SK-N-SH (cell line): ENCODE measurements at regions not wholly inside any gene's neighbourhood (a gene's known extent, or its start where the extent isn't known, plus 50 kb on each side); places are given as distances from the start of the nearest gene placed in this dataset.

ENCODE experiments used
- CTCF ChIA-PET: fragments of 300-600, 350-600 bp; formaldehyde crosslinking; extraction: SDS; loops from one replicate; lab custom pipeline; 2021; lab: Yijun Ruan, JAX
- POLR2A ChIA-PET: fragments of 350-600 bp; sonication (Branson Sonifier 250); formaldehyde crosslinking; extraction: SDS; loops from one replicate; lab custom pipeline; 2020; ENCODE audit warnings: antibody characterized with exemption, inconsistent platforms; lab: Yijun Ruan, JAX
- DNase-seq: peaks from one replicate; pipeline ENCODE4 v3.0.0; 2012
- H2AFZ ChIP-seq: fragments of 200-600 bp; sonication (generic); 2 replicates; pipeline ENCODE4 v1.8.1; 2016; ENCODE audit warnings: antibody characterized with exemption, mild to moderate bottlenecking, low read depth
- H3F3A ChIP-seq: fragments of 200-600 bp; sonication (generic); replicated peaks from 2 replicates; pipeline ENCODE3; 2016; ENCODE audit warnings: antibody characterized with exemption, mild to moderate bottlenecking; ENCODE audit not compliant: insufficient read depth
- H3K27ac ChIP-seq, 2 experiments: fragments of 200-500 bp in 1 of 2; fragments of 200-600 bp in 1 of 2; sonication (Bioruptor generic) in 1 of 2; sonication (generic), shearing (Covaris generic) in 1 of 2; 2 replicates each; pipeline versions ENCODE4 v1.5.1 to v1.6.1; 2014 to 2016; ENCODE audit warnings: low read depth in 2 of 2, inconsistent platforms in 1 of 2, low read length in 1 of 2, mild to moderate bottlenecking in 1 of 2, mixed read lengths in 1 of 2
- H3K27me3 ChIP-seq: fragments of 200-600 bp; sonication (generic), shearing (Covaris generic); 2 replicates; pipeline ENCODE4 v1.6.1; 2016; ENCODE audit warnings: mixed run types; ENCODE audit not compliant: insufficient read depth
- H3K36me3 ChIP-seq, 2 experiments: fragments of 200-500 bp in 1 of 2; fragments of 200-600 bp in 1 of 2; sonication (Bioruptor generic) in 1 of 2; sonication (generic) in 1 of 2; replicated peaks in 1 of 2; 2 replicates each; pipeline versions ENCODE3 to v1.5.1; 2014 to 2016; ENCODE audit warnings: low read length in 1 of 2, mild to moderate bottlenecking in 1 of 2; ENCODE audit not compliant: insufficient read depth in 2 of 2, control insufficient read depth in 1 of 2
- H3K4me1 ChIP-seq, 2 experiments: fragments of 200-500 bp in 1 of 2; fragments of 200-600 bp in 1 of 2; sonication (Bioruptor generic) in 1 of 2; sonication (generic), shearing (Covaris generic) in 1 of 2; 2 replicates each; pipeline versions ENCODE4 v1.5.1 to v1.6.1; 2014 to 2016; ENCODE audit warnings: low read depth in 1 of 2, low read length in 1 of 2, mixed run types in 1 of 2; ENCODE audit not compliant: insufficient read depth in 2 of 2, control insufficient read depth in 1 of 2
- H3K4me2 ChIP-seq: fragments of 200-600 bp; sonication (generic), shearing (Covaris generic); 2 replicates; pipeline ENCODE4 v1.6.1; 2017; ENCODE audit warnings: mixed run types
- H3K4me3 ChIP-seq, 2 experiments: fragments of 200-500 bp in 1 of 2; fragments of 200-600 bp in 1 of 2; sonication (Bioruptor generic) in 1 of 2; sonication (generic), shearing (Covaris generic) in 1 of 2; 2 replicates each; pipeline versions ENCODE4 v1.5.1 to v1.8.1; 2014 to 2016; ENCODE audit warnings: low read depth in 2 of 2, inconsistent platforms in 1 of 2, low read length in 1 of 2, mild to moderate bottlenecking in 1 of 2, mixed read lengths in 1 of 2, moderate library complexity in 1 of 2
- H3K79me2 ChIP-seq: fragments of 200-600 bp; sonication (generic); 2 replicates; pipeline ENCODE4 v1.8.1; 2017; ENCODE audit warnings: mild to moderate bottlenecking; ENCODE audit not compliant: insufficient read depth
- H3K9ac ChIP-seq: fragments of 200-600 bp; sonication (generic); 2 replicates; pipeline ENCODE4 v1.6.1; 2017; ENCODE audit warnings: mixed run types
- H3K9me2 ChIP-seq: fragments of 200-600 bp; sonication (generic); 2 replicates; pipeline ENCODE4 v1.6.1; 2017; ENCODE audit warnings: mixed run types
- H3K9me3 ChIP-seq: fragments of 200-600 bp; sonication (generic); 2 replicates; pipeline ENCODE4 v1.6.1; 2017; ENCODE audit warnings: mixed run types, mild to moderate bottlenecking, moderate library complexity
- H4K20me1 ChIP-seq: fragments of 200-600 bp; sonication (generic); 2 replicates; pipeline ENCODE4 v1.6.1; 2017; ENCODE audit warnings: mild to moderate bottlenecking, mixed run types; ENCODE audit not compliant: insufficient read depth
- ELF1 ChIP-seq: IDR thresholded peaks from 2 replicates; pipeline ENCODE4 v1.4.0; 2012
- EP300 ChIP-seq, 2 experiments: IDR thresholded peaks; 2 replicates each; pipeline versions ENCODE4 v1.4.0 to v1.6.1; 2012; ENCODE audit warnings: borderline replicate concordance in 1 of 2, low read depth in 1 of 2, low read length in 1 of 2
- GABPA ChIP-seq: IDR thresholded peaks from 2 replicates; pipeline ENCODE4 v1.4.0; 2012; ENCODE audit warnings: low read depth, mild to moderate bottlenecking
- GATA2 ChIP-seq: sonication (generic); formaldehyde crosslinking; IDR thresholded peaks from 2 replicates; pipeline ENCODE4 v1.5.0; 2020; ENCODE audit warnings: mild to moderate bottlenecking, missing genetic modification reagents
- JUND ChIP-seq: IDR thresholded peaks from 2 replicates; pipeline ENCODE4 v1.4.0; 2012
- MXI1 ChIP-seq: IDR thresholded peaks from 2 replicates; pipeline ENCODE4 v1.6.1; 2012; ENCODE audit warnings: mild to moderate bottlenecking, low read depth, low read length, improper control_type of control experiment
- NFIC ChIP-seq: IDR thresholded peaks from 2 replicates; pipeline ENCODE4 v1.4.0; 2012; ENCODE audit warnings: borderline replicate concordance
- RXRA ChIP-seq: IDR thresholded peaks from 2 replicates; pipeline ENCODE4 v1.4.0; 2012; ENCODE audit warnings: low read depth, mild to moderate bottlenecking, borderline replicate concordance
- SIN3A ChIP-seq: IDR thresholded peaks from 2 replicates; pipeline ENCODE4 v1.6.1; 2012; ENCODE audit warnings: low read depth, mild to moderate bottlenecking, low read length, moderate library complexity, borderline replicate concordance
- TAF1 ChIP-seq: IDR thresholded peaks from 2 replicates; pipeline ENCODE4 v1.6.1; 2012; ENCODE audit warnings: low read depth, mild to moderate bottlenecking, low read length, moderate library complexity, borderline replicate concordance
- TCF12 ChIP-seq: IDR thresholded peaks from 2 replicates; pipeline ENCODE4 v1.4.0; 2012
- WGBS: methylation state at CpG from one replicate; pipeline ENCODE4 v1.1.6; 2017; ENCODE audit warnings: low lambda C conversion rate; 5-methylcytosine and 5-hydroxymethylcytosine counted together
- TF ChIP-seq, protein P1 (sequence below): fragments of 150-350 bp; IDR thresholded peaks from 2 replicates; pipeline ENCODE4 v1.6.1; 2016; ENCODE audit warnings: mild to moderate bottlenecking, low read depth, low read length
- TF ChIP-seq, protein P2 (sequence below): fragments of 150-350 bp; IDR thresholded peaks from 2 replicates; pipeline ENCODE4 v1.6.1; 2017; ENCODE audit warnings: antibody characterized with exemption, low read length, low read depth, borderline replicate concordance
- TF ChIP-seq, protein P3 (sequence below): IDR thresholded peaks from 2 replicates; pipeline ENCODE4 v1.4.0; 2012; ENCODE audit warnings: low read depth
- TF ChIP-seq, protein P4 (sequence below): fragments of 200-600 bp; sonication (generic); IDR thresholded peaks from 2 replicates; pipeline ENCODE4 v1.6.1; 2017; ENCODE audit warnings: antibody characterized with exemption, mild to moderate bottlenecking, moderate library complexity

DNA sequence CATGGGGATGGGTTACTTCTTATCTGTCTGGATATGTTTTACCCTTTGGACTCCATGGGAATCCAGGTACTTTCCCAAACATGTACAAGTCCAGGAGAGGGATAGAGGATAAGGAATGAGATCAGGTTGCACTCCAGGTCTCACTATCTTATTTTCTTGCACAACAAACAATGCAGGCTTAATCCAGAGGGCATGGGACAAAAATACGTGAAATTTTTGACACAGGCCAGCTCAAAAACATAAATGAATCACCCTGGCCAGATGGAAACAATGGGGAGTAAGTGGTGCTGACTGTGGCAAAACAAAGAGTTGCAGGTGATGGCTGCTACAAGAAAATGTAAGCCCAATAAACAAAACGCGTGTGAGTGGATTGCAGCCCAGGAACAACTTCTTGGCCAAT lies 69.4 kb upstream of the GAS1 start:
- TF ChIP-seq NFIC (no peak), MXI1 (no peak), RXRA (no peak), TCF12 (no peak), JUND (no peak), GATA2 (CRISPR knock-in tag) (no peak), TAF1 (no peak), EP300 (IDR thresholded peaks at IDR 0.05; ENCODE audit: borderline replicate concordance in 1 of 2, low read depth in 1 of 2, low read length in 1 of 2) (no peak), GABPA (no peak), SIN3A (no peak), ELF1 (no peak)
- TF ChIP-seq, protein P1, sequence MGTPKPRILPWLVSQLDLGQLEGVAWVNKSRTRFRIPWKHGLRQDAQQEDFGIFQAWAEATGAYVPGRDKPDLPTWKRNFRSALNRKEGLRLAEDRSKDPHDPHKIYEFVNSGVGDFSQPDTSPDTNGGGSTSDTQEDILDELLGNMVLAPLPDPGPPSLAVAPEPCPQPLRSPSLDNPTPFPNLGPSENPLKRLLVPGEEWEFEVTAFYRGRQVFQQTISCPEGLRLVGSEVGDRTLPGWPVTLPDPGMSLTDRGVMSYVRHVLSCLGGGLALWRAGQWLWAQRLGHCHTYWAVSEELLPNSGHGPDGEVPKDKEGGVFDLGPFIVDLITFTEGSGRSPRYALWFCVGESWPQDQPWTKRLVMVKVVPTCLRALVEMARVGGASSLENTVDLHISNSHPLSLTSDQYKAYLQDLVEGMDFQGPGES, result no peak
- TF ChIP-seq, protein P2, sequence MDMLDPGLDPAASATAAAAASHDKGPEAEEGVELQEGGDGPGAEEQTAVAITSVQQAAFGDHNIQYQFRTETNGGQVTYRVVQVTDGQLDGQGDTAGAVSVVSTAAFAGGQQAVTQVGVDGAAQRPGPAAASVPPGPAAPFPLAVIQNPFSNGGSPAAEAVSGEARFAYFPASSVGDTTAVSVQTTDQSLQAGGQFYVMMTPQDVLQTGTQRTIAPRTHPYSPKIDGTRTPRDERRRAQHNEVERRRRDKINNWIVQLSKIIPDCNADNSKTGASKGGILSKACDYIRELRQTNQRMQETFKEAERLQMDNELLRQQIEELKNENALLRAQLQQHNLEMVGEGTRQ, result no peak
- TF ChIP-seq, protein P3, sequence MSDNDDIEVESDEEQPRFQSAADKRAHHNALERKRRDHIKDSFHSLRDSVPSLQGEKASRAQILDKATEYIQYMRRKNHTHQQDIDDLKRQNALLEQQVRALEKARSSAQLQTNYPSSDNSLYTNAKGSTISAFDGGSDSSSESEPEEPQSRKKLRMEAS, result no peak
- TF ChIP-seq, protein P4, sequence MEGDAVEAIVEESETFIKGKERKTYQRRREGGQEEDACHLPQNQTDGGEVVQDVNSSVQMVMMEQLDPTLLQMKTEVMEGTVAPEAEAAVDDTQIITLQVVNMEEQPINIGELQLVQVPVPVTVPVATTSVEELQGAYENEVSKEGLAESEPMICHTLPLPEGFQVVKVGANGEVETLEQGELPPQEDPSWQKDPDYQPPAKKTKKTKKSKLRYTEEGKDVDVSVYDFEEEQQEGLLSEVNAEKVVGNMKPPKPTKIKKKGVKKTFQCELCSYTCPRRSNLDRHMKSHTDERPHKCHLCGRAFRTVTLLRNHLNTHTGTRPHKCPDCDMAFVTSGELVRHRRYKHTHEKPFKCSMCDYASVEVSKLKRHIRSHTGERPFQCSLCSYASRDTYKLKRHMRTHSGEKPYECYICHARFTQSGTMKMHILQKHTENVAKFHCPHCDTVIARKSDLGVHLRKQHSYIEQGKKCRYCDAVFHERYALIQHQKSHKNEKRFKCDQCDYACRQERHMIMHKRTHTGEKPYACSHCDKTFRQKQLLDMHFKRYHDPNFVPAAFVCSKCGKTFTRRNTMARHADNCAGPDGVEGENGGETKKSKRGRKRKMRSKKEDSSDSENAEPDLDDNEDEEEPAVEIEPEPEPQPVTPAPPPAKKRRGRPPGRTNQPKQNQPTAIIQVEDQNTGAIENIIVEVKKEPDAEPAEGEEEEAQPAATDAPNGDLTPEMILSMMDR, result no peak
- H3K4me3 ChIP-seq, result no peak overlapping the region
- no peak overlapping the region for H3K27ac ChIP-seq
- no peak overlapping the region for H2AFZ ChIP-seq
- no peak for DNase-seq
- no peak overlapping the region for H3K4me2 ChIP-seq
- no peaks in the 10 kb centered on the region for H3K36me3 ChIP-seq
- no peaks in the 10 kb centered on the region for H3K27me3 ChIP-seq
- no peaks in the 10 kb centered on the region for H3K9me3 ChIP-seq
- H3K4me1 ChIP-seq, result peaks cover 0 to 3% of the 10 kb centered on the region in 2 experiments; a peak in 2 of 4 replicates
- H4K20me1 ChIP-seq, result no peaks in the 10 kb centered on the region
- H3K9me2 ChIP-seq, result no peaks in the 10 kb centered on the region
- ChIA-PET CTCF (no interaction called here), POLR2A (no interaction called here)
- H3F3A ChIP-seq, result no peaks in the 10 kb centered on the region
- 76% methylated on average over 3 of the region's 3 CpGs for WGBS
- H3K79me2 ChIP-seq, result no peaks in the 10 kb centered on the region
- H3K9ac ChIP-seq, result no peak overlapping the region
